Posterior cingulate gyrus (tissue), 11 donors: ENCODE measurements at regions not wholly inside any gene's neighbourhood (a gene's known extent, or its start where the extent isn't known, plus 50 kb on each side); places are given as distances from the start of the nearest gene placed in this dataset.
A peak's percentile ranks its signal among the peaks of the same experiment; 100 is the strongest.
"Not testable (repeated sequence)": the region's sequence is repeated elsewhere in the genome, so short reads cannot be mapped to it uniquely, and the experiment has no call there.

ENCODE experiments used
- DNase-seq, 10 donors: peaks; one replicate each; pipeline versions ENCODE4 v3.0.0 to v3.0.0-alpha.2; 2020 to 2021; ENCODE audit warnings: mixed read lengths in 3 of 10
- intact Hi-C: fragments of 100-400 bp; cut with DNase I; formaldehyde crosslinking; loops from one replicate; pipeline ENCODE4 v1.15.1; 2023

GRCh38 chr1:29625084-29625420 lies 388.7 kb downstream of the PTPRU start:
- DNase-seq: peak in 1 of 10 donors; percentile 64
- intact Hi-C loops: no loop called here

GRCh38 chr1:29624320-29625083 lies 388.2 kb downstream of the PTPRU start:
- no peak for DNase-seq
- intact Hi-C loops: no loop called here

- intact Hi-C loops: no loop called here
These were observed 387.2 kb downstream of the PTPRU start for GRCh38 chr1:29623501-29623900.

GRCh38 chr1:29621826-29622435 lies 385.6 kb downstream of the PTPRU start:
- intact Hi-C loops: no loop called here
- DNase-seq: peak in 1 of 10 donors; percentile 43

More at GRCh38 chr1:29623501-29623900, 387.2 kb downstream of the PTPRU start:
- peak in 1 of 10 donors; percentile 25 for DNase-seq

- intact Hi-C loops: no loop called here
- peak in 1 of 10 donors; percentile 20 for DNase-seq
These were observed 384.3 kb downstream of the PTPRU start for GRCh38 chr1:29620631-29621030.

GRCh38 chr1:29607236-29607635 lies 370.9 kb downstream of the PTPRU start:
- no peak for DNase-seq

GRCh38 chr1:29604796-29605195 lies 368.5 kb downstream of the PTPRU start:
- DNase-seq, intact Hi-C loops: not testable (repeated sequence)

More at GRCh38 chr1:29607236-29607635, 370.9 kb downstream of the PTPRU start:
- intact Hi-C loops: no loop called here

- intact Hi-C loops: no loop called here
- no peak for DNase-seq
These were observed 367.3 kb downstream of the PTPRU start for GRCh38 chr1:29603622-29604021.

GRCh38 chr1:29602203-29602602 lies 365.9 kb downstream of the PTPRU start:
- intact Hi-C loops: no loop called here
- no peak for DNase-seq

- intact Hi-C loops: no loop called here
- no peak for DNase-seq
These were observed 364.7 kb downstream of the PTPRU start for GRCh38 chr1:29601021-29601420.

- DNase-seq: no peak
- intact Hi-C loops: no loop called here
These were observed 363.5 kb downstream of the PTPRU start for GRCh38 chr1:29599826-29600225.

GRCh38 chr1:29599071-29599470 lies 362.7 kb downstream of the PTPRU start:
- no peak for DNase-seq
- intact Hi-C loops: no loop called here

- DNase-seq: no peak
These were observed 361.5 kb downstream of the PTPRU start for GRCh38 chr1:29597861-29598260.

GRCh38 chr1:29593601-29594382 lies 357.5 kb downstream of the PTPRU start:
- intact Hi-C loops: no loop called here
- DNase-seq: no peak

More at GRCh38 chr1:29597861-29598260, 361.5 kb downstream of the PTPRU start:
- intact Hi-C loops: no loop called here

GRCh38 chr1:29592731-29593130 lies 356.4 kb downstream of the PTPRU start:
- no peak for DNase-seq
- intact Hi-C loops: no loop called here

- intact Hi-C loops: no loop called here
- DNase-seq: no peak
These were observed 355.9 kb downstream of the PTPRU start for GRCh38 chr1:29592261-29592615.

- intact Hi-C loops: no loop called here
- no peak for DNase-seq
These were observed 355.4 kb downstream of the PTPRU start for GRCh38 chr1:29591601-29592260.

- intact Hi-C loops: no loop called here
- no peak for DNase-seq
These were observed 354.6 kb downstream of the PTPRU start for GRCh38 chr1:29590583-29591565.

- DNase-seq, intact Hi-C loops: not testable (repeated sequence)
These were observed 353.4 kb downstream of the PTPRU start for GRCh38 chr1:29589716-29590115.
